GM18499 (cell line): ENCODE measurements at regions not wholly inside any gene's neighbourhood (a gene's known extent, or its start where the extent isn't known, plus 50 kb on each side); places are given as distances from the start of the nearest gene placed in this dataset.

Experiments used
- ATAC-seq: cut with Tn5 transposase; IDR thresholded peaks from one replicate; pipeline ENCODE4 v1.9.1; 2021; ENCODE audit warnings: moderate number of reproducible peaks; ENCODE audit not compliant: insufficient read depth, unreplicated experiment

DNA sequence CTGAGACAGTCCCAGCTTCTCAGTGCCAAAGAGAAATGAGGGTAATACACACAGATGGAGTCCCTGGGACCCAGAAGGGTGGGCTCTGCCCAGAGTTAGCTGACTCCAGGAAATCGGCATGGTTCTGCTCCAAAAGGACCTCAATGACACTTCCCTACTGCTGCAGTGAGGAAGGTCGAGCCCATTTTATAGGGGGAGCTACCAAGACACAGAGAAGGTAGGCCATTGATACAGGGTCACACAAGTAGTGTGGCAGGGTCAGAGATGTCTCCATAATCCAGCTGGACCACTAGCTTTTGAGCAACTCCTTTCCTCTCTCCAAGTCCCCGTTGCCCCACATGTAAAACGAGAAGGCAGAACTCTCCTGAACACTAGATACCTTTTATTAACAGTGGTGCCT lies 276.9 kb downstream of the MYCN start:
- no peak for ATAC-seq

GRCh38 chr2:16216558-16216945 lies 276.2 kb downstream of the MYCN start:
- no peak for ATAC-seq

- ATAC-seq: no peak
These were observed 275.7 kb downstream of the MYCN start for GRCh38 chr2:16215902-16216557.

- no peak for ATAC-seq
These were observed 274.5 kb downstream of the MYCN start for GRCh38 chr2:16214861-16215260.

DNA sequence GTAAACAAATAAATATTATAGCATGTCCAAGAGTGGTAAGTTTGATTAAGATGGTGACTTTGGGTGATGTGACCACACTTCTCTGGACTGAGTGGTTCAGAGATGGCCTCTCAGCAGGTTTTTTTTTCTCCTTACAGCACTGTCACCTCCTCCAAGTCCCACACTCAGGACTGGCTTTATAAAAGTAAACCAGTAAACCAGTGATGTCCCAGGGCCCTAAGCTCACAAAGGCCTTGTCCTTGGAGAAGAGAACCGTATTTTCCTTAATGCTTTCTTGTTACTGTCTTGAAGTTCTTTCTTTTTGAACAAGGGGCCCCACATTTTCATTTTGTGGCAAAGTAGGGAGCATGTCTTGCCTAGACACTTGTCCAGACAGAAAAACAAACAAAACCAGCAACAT lies 274.0 kb downstream of the MYCN start:
- ATAC-seq: no peak

DNA sequence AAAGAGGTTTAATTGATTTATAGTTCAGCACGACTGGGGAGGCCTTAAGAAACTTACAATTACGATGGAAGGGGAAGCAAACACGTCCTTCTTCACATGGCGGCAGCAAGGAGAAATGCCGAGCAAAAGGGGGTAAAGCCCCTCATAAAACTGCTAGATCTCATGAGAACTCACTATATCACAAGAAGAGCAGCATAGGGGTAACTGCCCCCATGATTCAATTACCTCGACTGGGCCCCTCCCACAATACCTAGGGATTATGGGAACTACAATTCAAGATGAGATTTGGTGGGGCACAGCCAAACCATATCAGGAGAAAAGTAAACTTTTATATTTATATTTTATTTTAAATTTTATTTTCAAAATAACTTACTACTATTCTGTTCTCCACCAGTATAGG lies 272.0 kb downstream of the MYCN start:
- no peak for ATAC-seq

GRCh38 chr2:16211341-16211740 lies 271.0 kb downstream of the MYCN start:
- no peak for ATAC-seq

GRCh38 chr2:16210841-16211240 lies 270.5 kb downstream of the MYCN start:
- no peak for ATAC-seq

GRCh38 chr2:16209799-16210198 lies 269.4 kb downstream of the MYCN start:
- ATAC-seq: no peak

DNA sequence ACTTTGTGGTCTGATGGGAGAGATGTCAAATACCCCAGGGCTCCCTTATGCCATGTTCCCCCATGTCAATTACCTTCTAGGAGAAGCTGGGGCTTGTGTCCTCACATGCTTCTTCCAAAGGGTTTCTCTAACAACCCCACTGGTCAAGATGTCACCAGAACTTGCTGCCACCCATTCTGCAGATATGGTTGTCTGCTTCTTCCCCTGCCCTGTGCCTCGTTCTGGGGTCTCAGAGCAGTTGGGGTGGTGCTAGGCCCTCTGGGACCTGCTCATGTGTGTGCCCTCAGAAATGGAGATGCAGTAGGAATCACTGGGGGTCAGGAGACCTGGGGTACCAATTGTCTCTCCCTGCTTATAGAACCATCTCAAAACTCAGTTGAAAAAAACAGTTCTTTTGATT lies 268.6 kb downstream of the MYCN start:
- no peak for ATAC-seq

DNA sequence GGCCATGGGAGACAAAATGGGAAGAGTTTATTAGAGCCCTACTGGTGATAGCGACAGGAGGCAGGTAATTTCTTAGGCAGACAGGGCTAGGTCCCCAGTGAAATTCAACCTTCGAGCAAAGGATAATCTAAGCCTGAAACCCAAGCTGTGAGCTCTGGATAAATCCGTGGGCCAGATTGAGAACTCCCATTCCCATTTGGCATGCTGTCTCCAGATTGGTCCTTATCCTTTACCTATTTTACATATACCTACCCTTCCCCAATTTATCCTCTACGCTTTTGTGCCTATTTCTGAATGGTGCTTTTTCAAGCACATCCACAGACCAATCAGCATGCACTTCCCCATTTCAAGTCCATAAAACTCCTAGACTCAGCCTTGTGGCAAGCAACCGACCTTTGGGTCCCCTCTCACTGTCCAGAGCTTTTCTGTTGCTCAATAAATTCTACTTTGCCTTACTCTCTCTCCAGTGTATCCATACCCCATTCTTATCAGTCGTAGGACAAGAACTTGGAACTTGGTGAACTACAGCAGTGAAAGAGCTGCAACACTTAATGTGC lies 268.0 kb downstream of the MYCN start:
- ATAC-seq: no peak

DNA sequence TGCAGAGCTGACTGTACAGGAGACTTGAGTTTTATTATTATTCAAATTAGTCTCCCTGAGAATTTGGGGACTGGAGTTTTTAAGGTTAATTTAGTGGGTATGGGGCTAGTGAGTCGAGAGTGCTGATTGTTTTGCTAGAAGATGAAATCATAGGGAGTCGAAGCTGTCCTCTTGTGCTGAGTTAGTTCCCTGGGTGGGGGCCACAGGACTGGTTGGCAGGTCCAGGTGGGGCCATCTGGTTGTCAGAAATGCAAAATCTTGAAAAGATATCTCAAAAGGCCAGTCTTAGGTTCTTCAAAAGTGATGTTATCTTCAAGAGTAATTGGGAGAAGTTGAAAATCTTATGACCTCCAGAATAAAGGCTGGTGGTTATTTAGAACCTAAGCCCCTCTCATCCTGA lies 267.3 kb downstream of the MYCN start:
- ATAC-seq: no peak

DNA sequence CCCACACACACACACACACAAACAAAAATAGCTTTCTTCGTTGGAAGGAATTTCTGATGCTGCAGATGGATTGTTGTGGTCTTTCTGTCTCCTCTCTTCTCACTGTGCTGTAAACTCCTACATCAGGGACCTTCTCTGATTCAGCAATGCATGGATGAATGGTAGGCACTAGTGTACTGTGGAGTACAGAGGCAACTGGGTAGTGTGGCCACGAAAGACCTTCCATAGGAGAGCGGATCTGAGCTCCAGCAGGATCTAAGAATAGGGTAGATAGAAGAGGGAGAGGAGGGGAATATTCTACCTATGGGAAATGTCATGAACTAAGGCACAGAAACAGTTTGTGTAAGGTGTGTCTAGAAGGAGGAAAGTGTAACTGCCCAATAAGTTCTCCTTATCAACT lies 266.8 kb downstream of the MYCN start:
- no peak for ATAC-seq

DNA sequence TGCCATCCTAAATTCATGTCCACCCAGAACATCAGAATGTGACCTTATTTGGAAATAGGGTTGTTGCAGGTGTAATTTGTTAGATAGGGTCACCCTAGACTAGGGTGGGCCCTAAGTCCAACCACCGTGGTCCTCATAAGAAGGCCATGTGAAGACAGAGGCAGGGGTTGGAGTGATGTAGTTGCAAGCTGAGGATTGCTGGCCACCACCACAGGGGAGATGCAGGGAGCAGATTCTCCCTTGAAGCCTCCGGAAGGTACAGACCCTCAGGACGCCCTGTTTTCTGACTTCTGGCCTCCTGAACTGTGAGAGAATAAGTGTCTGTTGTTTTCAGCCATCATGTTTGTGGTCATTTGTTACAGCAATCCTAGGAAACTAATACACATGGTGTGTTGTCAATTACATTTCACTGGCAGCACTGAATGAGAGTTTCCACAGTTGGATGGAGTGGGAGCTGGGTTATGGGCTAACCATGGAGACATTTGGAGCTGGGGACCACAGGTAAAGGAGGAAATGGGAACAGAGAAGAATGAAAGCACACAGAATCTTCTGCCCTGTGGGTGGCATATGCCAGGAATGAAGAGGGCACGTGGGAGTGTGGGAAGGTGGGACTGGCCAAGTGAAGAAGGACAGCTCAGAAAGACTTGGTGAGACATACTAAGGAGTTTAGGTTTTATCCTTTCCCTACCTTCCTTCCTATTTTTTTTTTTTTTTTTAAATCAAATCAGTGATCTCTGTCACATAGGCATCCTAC lies 266.0 kb downstream of the MYCN start:
- ATAC-seq: no peak

- no peak for ATAC-seq
These were observed 265.3 kb downstream of the MYCN start for GRCh38 chr2:16205631-16206030.

DNA sequence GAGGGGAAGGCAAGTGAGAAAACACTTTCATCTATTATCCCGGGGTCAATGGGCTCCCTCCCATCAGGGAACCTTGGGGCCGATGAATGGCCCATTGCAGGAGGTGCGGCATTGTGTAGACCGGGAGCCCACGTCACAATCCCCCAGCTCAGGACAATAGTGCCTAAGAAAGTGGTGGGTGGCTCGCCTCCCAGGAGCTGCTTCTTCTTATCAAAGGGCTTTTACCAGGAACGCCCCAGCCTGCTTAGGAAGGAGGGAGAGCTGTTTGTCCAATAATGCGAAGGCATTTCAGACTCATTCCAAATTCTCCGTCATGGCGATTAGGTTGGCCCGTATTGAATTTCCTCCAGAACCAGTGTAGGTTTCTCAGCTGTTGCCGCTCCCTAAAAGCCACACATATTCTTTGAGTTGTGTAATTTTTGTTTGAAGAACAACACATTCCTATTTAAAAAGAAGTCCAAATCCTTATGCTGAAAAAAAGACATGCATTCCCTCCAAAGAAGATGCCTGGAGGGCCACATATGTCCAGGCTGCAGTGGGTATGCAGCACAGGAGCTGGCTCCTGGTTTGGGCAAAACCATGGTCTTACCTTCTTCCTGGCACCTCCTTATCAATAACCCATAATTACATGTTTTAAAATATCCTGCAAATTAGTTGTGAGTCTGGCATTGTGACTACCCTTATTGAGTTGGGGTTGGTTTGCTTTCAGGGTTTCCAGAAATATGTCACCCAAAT lies 264.7 kb downstream of the MYCN start:
- ATAC-seq: no peak

- ATAC-seq: no peak
These were observed 263.9 kb downstream of the MYCN start for GRCh38 chr2:16204251-16204650.

- no peak for ATAC-seq
These were observed 263.3 kb downstream of the MYCN start for GRCh38 chr2:16203691-16204090.

DNA sequence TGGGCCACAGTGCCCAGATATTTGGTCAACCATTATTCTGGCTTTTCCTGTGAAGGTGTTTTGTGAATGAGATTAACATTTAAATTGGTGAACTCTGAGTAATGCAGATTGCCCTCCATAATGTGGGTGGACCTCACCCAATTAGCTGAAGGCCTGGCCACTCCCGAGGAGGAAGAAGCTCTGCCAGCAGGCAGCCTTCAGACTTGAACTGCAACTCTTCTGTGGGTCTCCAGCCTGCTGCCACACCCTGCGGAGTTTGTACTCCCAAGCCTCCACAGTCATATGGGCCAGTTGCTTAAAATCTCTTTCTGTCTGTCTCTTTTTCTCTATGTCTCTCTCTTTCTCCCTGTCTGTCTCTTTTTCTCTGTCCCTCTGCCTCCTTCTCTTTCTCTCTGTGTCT lies 262.7 kb downstream of the MYCN start:
- no peak for ATAC-seq

DNA sequence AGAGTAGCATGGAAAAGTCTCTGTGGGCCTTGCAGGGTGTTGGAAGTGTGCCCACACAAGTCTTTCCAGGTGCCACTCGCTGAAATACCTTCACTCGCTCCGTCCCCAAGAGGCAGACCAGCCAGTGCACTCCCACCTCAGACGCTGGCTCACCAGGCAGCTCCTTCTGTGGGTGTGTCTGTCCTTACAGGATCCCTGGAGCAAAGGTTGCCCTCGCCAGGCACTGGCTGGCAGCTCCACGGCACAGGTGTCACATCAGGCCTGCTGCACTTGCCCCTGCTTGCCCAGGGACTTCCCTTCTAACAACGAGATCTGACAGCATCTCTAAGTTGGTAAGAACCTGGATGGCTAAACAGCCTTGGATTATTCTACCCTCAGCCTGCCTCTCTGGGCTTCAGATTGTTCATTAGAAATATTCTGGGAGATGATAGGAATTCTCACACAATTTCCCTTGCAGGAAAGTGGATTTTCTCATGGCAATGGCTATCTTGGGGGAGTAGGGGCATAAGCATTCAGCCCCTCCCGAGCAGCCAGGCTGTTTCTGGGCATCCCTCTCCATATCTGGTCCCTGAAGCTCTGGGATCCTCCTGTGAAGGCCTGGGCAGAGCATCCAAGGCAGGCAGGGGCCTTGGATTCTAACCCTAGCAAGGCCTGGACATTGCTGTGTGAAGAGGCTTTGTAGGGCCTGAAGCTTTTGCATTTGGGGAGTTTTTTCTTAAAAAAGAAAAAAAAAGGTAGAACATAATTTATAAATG lies 262.1 kb downstream of the MYCN start:
- ATAC-seq: no peak

GRCh38 chr2:16201848-16202247 lies 261.5 kb downstream of the MYCN start:
- no peak for ATAC-seq
